GM19025 (cell line): ENCODE measurements at regions not wholly inside any gene's neighbourhood (a gene's known extent, or its start where the extent isn't known, plus 50 kb on each side); places are given as distances from the start of the nearest gene placed in this dataset.
"Not testable (repeated sequence)": the region's sequence is repeated elsewhere in the genome, so short reads cannot be mapped to it uniquely, and the experiment has no call there.

Experiments used
- ATAC-seq: cut with Tn5 transposase; IDR thresholded peaks from one replicate; pipeline ENCODE4 v1.9.1; 2021; ENCODE audit warnings: mild to moderate bottlenecking, low read depth, moderate library complexity; ENCODE audit not compliant: unreplicated experiment

DNA sequence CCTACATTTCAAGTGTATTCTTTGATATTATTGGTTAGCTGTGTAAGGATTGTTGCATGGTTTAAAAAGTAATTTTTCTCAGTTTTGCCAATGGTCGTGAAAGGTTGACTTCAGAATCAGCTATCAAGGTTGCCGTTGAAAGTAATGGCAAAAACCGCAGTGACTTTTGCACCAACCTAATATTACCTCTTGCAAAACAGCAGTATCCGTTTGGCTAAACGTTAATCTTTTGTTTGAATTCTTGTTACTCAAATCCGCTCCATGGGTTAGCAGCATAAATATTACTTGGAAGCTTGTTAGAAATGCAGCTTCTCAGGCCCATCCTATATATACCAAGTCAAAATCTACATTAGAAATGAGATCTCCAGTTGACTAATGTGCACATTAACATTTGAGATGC, 141.6 kb upstream of the PRSS12 start:
- not testable (repeated sequence) for ATAC-seq

GRCh38 chr4:118502967-118503366, 150.2 kb upstream of the PRSS12 start:
- ATAC-seq = not testable (repeated sequence)

DNA sequence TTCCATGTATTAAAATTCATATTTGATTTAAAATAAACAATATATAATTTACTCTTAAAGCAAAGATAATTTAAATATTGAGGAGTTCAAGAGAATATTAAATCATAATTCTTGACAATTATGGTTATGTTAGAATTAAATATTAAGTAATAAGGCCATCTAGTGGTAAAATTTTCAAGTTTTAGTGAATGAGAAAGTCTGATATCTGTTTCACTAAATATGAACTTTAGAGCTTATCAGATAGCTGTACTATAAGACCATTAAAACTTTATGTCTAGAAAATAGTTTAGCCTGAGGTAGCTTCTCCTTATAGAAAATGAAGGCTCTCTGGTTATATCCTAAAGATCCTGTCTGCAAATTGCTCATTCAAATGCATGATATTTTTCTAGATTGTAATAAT, 152.1 kb upstream of the PRSS12 start:
- ATAC-seq = not testable (repeated sequence)

DNA sequence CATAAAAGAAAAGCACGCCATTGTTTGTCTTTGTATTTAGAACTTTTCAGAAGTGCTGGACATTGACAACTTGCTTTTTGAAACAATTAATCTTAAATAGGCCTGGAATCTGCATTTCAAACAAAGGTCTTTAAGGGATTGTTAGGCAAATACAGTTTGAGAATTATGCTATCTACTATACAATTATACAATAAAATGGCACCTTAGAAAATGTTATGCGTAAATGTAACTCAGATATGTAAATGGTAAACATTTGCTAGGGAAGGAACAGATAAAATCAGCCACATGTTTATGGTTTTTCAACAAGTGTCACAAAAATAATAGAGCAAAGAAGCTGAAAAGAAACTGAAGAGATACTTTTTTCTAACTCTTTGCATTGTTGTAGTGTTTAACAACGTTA, 152.7 kb upstream of the PRSS12 start:
- not testable (repeated sequence) for ATAC-seq

- not testable (repeated sequence) for ATAC-seq
Observed at GRCh38 chr4:118512870-118513269, 160.1 kb upstream of the PRSS12 start.

DNA sequence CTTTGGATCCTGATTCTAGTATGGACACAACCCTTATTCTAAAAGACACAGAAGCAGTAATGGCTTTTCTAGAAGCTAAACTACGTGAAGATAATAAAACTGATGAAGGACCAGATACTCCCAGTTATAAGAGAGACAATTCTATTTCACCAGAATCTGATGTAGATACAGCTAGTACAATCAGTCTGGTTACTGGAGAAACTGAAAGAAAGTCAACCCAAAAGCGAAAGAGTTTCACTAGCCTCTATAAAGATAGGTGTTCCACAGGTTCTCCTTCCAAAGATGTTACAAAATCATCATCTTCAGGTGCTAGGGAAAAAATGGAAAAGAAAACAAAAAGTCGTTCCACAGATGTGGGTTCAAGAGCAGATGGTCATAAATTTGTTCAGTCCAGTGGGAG, 161.5 kb upstream of the PRSS12 start:
- not testable (repeated sequence) for ATAC-seq

DNA sequence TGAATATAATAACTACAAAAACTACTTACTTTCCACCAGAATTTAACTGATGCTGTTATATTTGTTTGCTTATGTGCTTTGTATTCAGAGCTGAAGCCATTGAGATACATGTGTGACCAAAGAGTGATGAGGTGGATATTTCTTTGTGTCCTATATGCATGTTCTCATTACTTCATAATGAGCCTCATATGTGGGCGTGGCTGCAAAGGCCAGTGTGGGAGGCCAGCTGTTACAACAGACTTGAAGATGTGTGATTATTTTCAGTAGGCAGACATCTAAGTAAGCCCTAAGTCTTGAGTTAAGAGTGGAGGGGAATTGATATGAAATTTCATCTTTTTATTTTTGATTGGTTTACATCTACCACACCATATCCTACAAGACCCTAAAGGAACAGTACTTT, 163.3 kb upstream of the PRSS12 start:
- ATAC-seq = not testable (repeated sequence)

DNA sequence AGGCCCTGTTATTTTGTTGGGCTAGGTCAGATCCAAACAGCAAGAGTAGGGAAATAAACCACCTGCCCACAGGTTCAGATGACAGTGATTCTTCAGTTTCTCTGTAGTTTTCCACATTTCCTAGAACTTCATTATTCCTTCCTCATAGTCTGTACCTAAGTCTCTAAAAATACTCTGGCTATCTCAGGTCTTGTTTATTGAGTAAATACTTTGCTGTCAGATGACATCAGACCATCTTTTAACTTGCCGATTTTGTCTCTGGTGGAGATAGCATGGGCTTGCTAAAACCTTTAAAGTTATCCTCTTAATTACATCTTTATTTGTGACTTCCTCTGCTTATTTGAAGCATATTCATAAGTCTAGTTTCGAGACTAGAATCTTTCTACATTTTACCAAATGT, 155.1 kb upstream of the METTL14 start:
- ATAC-seq = not testable (repeated sequence)

- ATAC-seq = not testable (repeated sequence)
Observed at GRCh38 chr4:118531947-118532346, 153.2 kb upstream of the METTL14 start.

GRCh38 chr4:118535788-118536187, 149.4 kb upstream of the METTL14 start:
- not testable (repeated sequence) for ATAC-seq

DNA sequence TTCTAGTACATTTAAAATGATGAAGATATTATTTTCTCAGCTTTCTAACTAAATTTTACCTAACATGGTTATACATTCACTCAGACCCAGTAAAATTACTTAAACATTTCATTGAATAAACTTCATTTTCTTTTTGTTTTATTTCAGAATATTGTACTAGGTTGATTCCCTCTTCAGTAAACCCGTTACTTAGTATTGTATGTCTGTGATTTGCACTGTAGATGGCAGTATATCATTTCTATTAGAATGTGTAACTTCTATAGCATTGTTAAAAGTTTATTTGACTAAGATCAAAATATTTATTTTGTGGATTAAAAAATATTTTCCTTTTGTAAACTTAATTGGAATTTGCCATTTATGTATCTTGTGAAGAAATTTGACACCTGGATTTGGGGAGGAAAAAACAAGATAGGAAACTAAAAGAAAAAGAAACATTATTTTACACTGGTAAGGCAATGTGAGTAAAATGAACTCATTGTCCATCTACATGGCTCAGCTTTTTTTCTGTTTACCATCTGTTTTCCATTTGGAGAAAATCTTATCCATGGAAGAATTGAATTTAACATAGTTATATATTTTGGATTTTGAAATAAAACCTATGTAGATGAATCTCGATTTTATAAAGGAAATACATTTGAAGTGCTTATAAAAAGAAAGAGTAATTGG, 145.6 kb upstream of the METTL14 start:
- not testable (repeated sequence) for ATAC-seq

GRCh38 chr4:118556576-118556975, 128.6 kb upstream of the METTL14 start:
- ATAC-seq = not testable (repeated sequence)

- ATAC-seq = no peak
Observed at GRCh38 chr4:118557298-118557851, 127.8 kb upstream of the METTL14 start.

GRCh38 chr4:118558188-118558587, 127.0 kb upstream of the METTL14 start:
- ATAC-seq = not testable (repeated sequence)

GRCh38 chr4:118561559-118561958, 123.6 kb upstream of the METTL14 start:
- ATAC-seq = not testable (repeated sequence)

GRCh38 chr4:118566003-118566513, 119.1 kb upstream of the METTL14 start:
- ATAC-seq = peak; percentile 70

DNA sequence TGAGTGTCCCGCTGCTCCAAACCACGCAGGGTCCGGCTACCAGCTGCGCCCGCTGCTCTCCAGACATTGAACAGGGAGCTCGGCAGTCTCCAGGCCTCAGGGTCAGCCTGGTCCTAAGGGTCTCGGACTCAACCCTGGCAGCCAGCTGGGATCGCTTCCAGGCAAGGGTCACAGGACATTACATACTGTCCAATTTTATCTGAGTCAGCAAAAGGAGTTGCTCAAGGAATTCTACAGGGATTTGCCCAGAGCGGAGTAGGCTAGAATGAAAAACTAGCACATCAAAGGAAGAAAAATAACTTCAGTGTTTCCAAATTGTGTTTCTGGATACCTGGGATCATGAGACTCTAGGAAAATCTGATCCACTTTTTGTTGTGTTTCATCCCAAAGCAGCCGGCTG, 112.2 kb upstream of the METTL14 start:
- ATAC-seq = not testable (repeated sequence)

DNA sequence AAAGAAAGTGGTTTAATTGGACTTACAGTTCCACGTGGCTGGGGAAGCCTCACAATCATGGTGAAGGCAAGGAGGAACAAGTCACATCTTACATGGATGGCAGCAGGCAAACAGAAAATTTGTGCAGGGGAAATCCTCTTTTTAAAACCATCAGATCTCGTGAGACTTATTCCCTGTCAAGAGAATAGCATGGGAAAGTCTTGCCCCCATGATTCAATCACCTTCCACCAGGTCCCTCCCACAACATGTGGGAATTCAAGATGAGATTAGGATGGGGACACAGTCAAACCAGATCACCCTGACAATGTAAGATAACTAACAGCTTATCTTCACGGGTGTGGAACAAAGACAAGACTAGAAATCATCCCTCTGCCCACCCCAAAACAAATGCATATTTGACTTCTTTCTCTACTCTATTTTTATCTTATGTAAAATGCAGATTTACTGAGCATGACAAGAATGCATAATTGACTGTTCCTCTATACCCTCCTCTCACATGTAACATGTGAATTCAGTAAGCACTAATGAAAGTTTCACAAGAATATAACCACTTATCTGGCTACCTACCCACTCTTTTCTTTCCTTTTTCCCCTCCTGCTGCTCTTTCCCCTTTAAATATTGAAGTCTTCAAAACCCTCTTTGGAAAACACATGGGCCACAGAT, 110.8 kb upstream of the METTL14 start:
- not testable (repeated sequence) for ATAC-seq

GRCh38 chr4:118575057-118575456, 110.1 kb upstream of the METTL14 start:
- not testable (repeated sequence) for ATAC-seq

DNA sequence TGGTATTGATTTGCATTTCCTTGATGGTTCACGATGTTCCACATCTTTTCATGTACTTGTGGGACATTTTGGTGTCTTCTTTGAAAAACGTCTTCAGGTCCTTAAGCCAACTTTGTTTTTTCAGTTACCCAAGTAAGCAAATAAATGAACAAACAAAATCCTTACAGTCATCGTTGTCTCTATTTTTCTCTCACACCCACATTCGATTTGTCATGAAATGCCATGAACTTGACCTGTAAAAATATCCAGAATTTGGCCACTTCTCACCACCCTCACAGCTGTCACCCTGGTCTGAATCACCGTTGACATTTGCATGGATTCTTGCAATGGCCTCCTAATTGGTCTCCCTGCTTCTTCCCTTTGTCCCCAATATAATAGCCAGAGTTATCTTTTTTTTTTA, 109.5 kb upstream of the METTL14 start:
- ATAC-seq = not testable (repeated sequence)

- ATAC-seq = not testable (repeated sequence)
Observed at GRCh38 chr4:118576709-118577219, 108.4 kb upstream of the METTL14 start.
